DMS153 (cell line): ENCODE measurements at regions not wholly inside any gene's neighbourhood (a gene's known extent, or its start where the extent isn't known, plus 50 kb on each side); places are given as distances from the start of the nearest gene placed in this dataset.

Experiments
- DNase-seq: peaks from one replicate; lab custom pipeline; 2025; lab: John Stamatoyannopoulos, UW

DNA sequence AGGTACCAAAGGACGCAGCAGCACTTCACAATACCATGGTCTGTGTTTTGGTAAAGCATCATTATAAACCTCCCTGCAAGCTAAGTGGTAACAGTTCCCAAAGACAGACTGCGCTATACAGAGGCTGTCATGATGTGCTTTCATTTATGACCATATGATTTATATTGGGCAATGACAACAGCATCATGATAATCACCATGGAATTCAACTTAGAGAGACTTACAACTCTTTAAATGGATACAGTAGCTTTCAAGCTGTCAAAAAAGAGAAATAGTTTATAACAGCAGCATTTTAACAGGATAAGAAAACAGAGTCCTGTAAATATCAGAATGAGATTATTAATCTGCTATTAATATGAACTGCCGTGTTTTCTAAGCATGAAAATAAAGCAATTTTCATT is 341.7 kb downstream of the GPR37 start:
- no peak for DNase-seq

DNA sequence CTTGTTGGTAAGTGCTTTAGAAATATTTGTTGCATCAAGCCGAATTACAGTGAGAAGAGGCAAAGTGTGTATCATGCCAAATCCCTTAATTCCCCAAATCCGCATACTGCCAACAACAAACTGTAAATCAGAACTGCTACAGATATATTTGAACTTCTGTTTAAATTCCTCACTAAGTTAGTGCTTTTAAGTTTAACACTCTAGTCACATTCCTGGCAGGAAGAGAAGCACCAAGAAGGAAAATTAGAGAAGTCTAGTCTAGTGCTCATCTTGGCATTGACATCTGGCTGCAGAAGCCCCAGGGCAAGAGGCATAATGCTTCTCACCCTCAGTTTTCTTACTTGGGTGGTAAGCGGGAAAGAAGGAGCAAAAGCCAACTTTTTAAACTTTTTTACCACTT is 343.5 kb downstream of the GPR37 start:
- no peak for DNase-seq

DNA sequence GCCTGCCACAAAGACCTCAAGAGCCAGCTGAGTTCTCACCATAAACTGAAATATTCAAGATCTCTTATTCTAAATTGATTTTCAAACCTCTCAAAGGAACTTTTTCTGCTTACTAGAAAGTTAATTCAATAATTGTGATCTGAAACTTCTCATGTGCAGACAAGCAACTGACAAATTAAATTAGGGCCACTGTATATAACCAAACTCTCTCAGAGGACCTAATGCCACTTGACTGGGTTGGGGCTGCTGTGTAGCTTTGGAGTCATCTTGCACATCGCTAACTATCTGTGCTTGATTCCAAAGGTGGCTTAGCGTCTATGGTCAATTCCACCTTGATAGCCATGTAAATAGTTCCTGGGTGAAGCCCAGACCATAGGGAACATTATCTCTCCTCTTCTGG is 345.2 kb downstream of the GPR37 start:
- DNase-seq, result no peak

- DNase-seq, result no peak
Observed at GRCh38 chr7:124413029-124413428, 352.6 kb downstream of the GPR37 start.

DNA sequence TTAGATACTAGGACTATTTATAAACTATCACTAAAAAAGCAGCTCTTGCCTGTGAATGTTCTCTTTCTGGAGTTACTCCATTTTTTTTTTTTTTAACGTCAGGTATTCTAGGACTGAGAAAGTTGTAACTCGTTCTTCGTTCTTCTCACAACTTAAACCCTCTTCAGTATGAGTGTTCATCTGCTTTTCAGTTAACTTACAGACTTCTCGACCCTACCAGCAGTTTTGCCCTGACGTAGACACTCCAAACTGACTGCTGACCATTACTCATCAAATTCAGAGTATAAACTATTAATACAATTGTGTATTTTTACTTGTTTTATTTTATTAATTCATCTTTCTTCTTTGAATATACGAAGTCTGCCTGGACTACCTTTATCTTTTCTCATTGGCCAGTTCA is 353.1 kb downstream of the GPR37 start:
- DNase-seq, result no peak

DNA sequence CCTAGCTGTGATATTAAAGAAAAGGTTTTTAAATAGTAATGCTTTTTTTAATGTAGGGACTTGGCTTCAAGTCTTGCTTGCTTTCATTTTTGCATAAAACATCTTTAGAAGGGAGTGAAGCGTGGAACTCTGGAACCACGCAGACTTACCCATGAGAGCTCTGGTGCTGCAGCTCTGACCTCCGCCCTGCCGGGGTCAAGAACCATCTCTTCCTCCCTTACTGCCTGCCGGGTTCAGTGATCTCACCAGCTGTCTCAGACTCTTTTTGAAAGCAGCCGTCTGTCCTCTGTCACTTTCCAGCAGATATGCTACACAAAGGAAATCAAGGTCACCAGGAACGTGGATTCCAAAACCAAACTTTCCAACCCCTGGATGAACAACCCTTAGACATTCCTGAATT is 353.8 kb downstream of the GPR37 start:
- DNase-seq, result no peak

DNA sequence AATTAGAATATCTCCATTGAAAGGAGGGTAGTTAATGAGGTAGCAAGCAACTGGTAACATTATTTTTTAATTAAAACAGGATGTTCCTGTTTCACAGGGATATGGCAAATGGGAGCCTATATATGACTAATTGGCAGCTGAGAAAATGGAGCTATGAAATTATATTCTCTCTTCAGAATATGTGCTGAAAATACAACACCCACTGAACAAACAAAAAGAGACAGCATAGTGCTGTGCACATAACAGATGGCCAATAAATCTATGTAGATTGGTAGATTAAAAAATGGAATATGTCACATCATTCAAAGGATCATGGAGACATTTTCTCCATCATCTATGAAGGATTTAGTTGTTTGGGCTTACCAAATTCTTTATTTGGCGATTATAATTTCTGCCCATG is 362.0 kb downstream of the GPR37 start:
- no peak for DNase-seq

DNA sequence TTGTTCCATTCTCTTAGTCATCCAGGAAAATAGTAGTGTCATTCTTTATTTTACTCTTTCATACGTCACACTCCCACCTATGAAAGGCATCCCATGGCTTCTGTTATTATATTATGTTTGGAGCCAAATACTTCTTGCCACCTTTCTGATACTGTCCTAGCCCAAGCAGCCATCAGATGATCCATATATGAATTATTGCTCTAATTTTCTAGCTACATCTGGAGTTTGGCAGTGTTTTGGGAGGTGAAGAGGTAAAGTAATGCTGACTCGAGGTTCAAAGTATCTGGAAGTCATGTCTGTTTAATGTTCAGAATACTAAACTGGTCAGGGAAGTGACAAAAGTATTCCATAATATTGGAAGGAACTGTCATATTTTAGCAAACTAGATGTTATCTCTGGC is 362.5 kb downstream of the GPR37 start:
- DNase-seq, result no peak

DNA sequence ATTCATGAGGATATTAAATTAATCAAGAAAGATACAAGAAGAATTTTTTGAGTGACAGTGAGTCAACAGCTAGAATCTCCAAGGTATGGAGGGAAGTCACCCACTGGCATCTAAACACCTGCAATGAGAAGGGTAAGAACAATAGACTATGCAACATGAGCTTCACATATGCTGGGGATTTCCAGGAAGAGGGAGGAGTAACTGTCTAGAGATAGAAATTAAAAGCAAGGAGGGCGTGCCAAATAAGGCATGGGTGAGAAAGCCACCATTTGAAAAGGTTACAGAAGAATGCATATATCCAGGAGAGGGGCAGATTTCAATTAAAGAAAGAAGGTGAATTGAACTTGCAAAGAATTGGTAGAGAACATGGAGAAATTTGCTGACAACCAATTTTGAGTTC is 365.7 kb downstream of the GPR37 start:
- peak; percentile 43 for DNase-seq

DNA sequence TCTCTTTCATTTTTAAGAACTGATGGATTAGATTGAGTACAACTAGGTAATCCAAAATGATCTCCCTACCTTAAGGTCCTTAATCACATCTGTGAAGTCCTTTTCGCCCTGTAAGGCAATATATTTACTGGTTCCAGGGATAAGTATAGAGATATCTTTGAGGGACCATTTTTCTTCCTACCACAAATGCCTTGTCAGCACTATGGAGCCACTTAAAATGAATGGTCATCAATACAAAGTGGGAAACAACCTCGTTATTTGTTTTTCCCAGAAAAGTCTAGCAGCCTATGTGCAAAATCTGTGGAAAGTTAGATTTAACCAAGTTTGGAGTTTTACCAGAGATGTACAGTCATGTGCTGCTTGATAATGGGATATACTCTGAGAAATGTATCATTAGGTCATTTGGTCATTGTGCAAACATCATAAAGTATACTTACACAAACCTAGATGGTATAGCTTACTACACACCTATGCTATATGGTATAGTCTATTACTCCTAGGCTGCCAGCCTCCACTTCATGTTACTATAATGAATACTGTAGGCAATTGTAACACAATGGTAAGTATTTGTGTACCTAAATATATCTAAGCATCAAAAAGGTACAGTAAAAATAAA is 366.2 kb upstream of the TMEM229A start:
- DNase-seq, result no peak

DNA sequence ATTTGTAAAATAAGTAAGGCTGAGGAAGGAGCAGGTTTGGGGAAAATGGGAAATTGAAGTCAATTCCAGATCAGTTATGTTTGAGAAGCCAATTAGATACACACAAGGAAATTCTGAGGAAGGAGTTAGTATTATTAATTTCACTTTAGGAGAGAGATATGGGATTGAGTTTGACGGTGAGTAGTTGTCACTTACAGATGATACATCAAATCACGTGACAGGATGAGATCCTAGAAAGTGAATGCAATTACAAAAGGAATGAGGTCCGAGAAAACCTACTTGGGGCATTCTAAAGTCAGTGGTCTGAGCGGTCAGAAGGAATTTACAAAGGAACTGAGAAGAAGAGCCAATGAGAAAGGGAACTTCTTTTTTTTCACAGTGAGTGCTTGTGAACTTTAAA is 364.3 kb upstream of the TMEM229A start:
- no peak for DNase-seq

DNA sequence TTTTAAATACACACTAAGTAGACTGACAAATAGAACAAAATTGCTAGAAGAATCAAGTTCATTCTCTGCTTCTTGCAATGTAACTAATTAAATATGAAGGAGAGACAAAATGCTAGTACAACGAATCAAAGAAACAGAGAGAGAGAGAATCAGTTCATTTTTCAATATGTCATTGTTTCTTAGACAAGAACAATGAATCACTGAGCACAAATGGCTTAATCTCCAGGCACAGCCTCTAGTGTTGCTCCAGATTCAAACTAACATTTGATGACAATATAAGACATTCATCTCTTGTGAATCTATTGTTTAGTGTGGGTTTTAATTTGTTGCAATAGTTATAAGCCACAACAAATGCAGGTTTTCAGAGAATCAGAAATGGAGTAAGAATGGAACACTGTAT is 357.4 kb upstream of the TMEM229A start:
- DNase-seq, result no peak

- DNase-seq, result no peak
Observed at GRCh38 chr7:124388751-124389150, 355.9 kb upstream of the TMEM229A start.

GRCh38 chr7:124387056-124387455 is 354.2 kb upstream of the TMEM229A start:
- DNase-seq, result no peak

DNA sequence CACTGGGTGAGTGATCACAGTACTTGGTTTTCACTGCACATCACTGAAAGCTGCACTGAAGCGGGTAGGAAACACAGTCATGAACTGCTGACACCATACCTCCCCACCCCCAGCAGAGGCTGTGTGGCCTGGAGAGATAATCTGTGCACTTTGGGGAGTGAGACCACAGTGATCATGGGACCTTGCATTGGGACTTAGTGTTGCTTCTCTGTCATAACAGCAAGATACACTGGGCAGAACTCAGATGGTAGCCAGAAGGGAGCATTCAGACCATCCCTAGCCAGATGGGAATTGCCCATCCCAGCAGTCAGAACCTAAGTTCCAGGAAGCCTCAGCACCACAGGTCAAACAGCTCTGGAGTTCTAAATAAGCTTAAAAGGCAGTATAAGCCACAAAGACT is 346.4 kb upstream of the TMEM229A start:
- DNase-seq, result no peak

DNA sequence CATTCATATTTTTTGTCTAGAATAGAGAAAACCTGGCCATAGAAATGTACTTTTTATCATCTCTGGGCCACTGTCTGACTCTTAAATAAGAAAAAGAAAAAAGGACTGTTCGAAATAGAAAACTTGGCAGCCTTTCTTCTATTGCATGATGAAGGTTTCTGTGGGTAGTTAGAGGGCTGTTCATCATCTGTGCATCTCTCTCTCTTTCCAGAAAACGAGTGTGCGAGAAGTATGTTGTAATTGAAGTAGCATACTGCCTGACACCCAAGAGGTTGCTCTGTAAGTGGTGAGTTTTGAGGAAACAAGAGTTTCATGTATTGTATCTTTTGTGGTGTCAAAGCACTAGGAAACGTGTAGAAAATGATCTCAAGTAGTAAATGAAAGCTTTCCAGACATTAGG is 343.2 kb upstream of the TMEM229A start:
- DNase-seq, result no peak

DNA sequence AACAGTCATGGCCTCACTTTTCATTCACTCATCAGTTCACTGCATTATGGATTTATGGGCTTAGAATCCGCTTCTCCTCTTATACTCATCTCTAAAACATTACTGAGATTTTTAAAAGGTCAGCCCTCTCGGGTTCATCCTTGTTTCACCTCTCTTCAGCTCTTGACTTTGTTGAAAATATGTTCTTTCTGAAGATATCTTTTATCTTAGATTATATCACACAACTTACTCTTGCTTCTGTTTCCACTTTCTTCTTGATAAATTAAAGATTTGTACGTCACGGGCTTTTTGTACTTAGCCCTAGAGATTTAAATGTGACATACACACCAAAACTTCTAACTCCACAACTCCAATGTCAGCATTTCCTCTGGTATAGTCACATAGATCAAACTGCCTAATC is 342.5 kb upstream of the TMEM229A start:
- no peak for DNase-seq

DNA sequence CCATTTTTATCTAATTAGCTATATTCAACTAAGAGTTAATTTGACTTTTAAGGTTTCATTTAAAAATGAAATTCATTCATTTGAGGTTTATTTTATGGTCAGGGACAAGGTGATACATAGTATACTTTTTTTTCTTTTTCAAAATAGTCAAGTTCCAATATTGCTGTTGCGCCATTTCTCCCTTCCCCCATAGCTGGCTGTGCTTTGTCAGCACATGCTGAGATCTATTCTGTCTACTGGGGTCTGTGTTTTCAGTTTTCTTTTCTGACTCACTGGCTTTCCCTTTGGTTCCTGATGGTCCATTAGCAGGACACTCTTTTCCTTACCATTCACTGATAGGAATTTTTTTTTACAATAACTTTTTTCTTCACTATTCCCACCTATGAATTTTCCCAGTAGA is 336.4 kb upstream of the TMEM229A start:
- no peak for DNase-seq

GRCh38 chr7:124366118-124366517 is 333.3 kb upstream of the TMEM229A start:
- DNase-seq, result no peak

GRCh38 chr7:124364283-124364682 is 331.4 kb upstream of the TMEM229A start:
- no peak for DNase-seq

DNA sequence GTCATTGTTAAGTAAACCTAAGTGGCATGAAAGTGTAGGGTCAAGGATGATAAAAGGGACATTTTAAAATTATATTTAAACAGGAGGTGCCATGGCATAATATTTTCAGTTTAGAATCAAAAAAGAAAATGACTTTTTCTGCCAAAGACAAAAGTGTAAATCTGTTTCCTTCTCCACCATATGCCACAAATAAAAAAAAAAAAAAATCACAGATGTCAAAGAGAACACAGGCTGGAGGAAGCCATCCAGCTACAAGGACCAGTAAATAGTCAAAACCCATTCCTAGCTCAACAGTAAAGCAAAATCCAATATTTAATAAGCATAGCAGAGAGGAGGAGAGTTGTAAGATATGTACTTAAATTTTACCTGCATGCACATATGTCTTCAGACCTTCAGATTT is 321.3 kb upstream of the TMEM229A start:
- DNase-seq, result no peak

DNA sequence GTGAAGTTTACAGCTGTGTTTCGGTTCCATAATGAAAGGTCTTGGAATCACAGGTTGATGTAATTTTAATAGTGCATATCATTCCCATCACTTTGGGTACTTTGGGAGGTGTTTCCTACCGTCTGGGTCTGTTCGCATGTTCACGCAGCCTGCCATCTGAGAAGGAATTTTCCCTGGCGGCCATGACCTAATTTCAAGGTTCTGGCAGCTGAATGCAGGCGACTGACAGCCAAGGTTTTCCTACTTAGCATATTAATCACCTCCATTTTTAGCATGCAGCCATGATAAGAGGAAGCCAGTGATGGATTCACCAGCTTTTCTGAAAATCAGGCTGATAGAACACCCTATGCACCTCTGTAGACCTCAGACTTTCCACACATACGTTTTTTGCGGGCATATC is 319.1 kb upstream of the TMEM229A start:
- no peak for DNase-seq

GRCh38 chr7:124349443-124349842 is 316.6 kb upstream of the TMEM229A start:
- no peak for DNase-seq

- DNase-seq, result no peak
Observed at GRCh38 chr7:124338861-124339260, 306.0 kb upstream of the TMEM229A start.
